H1 (cell line): ENCODE measurements at regions not wholly inside any gene's neighbourhood (a gene's known extent, or its start where the extent isn't known, plus 50 kb on each side); places are given as distances from the start of the nearest gene placed in this dataset.

Experiments used
- ATF3 ChIP-seq: IDR thresholded peaks from 2 replicates; pipeline ENCODE4 v1.6.1; 2011; ENCODE audit warnings: low read depth, mild to moderate bottlenecking, low read length; ENCODE audit not compliant: insufficient read depth
- CBX8 ChIP-seq: fragments of 300-800, 300-1000 bp; sonication (generic); IDR thresholded peaks from 2 replicates; pipeline ENCODE4 v1.7.1; 2016; ENCODE audit warnings: low read depth, low read length, borderline replicate concordance
- CEBPB ChIP-seq: IDR thresholded peaks from 2 replicates; pipeline ENCODE4 v1.6.1; 2012; ENCODE audit warnings: low read depth, low read length
- CHD2 ChIP-seq: IDR thresholded peaks from 2 replicates; pipeline ENCODE4 v1.6.1; 2012; ENCODE audit warnings: low read length, improper control_type of control experiment
- CTCF ChIP-seq, 3 experiments: IDR thresholded peaks; 1 replicate in 2 of 3; 2 replicates in 1 of 3; pipeline versions ENCODE4 v1.5.1 to v1.6.1; 2011; ENCODE audit warnings: low read length in 3 of 3, mild to moderate bottlenecking in 3 of 3, inconsistent platforms in 2 of 3, low read depth in 1 of 3, moderate library complexity in 1 of 3; ENCODE audit not compliant: insufficient read depth in 1 of 3; ENCODE audit errors: control extremely low read depth in 1 of 3
- EP300 ChIP-seq, 2 experiments: IDR thresholded peaks; 1 replicate in 1 of 2; 2 replicates in 1 of 2; pipeline ENCODE4 v1.6.1; 2011 to 2012; ENCODE audit warnings: low read depth in 2 of 2, low read length in 2 of 2, mild to moderate bottlenecking in 2 of 2, borderline replicate concordance in 1 of 2, inconsistent platforms in 1 of 2, moderate library complexity in 1 of 2
- MAX ChIP-seq: IDR thresholded peaks from 2 replicates; pipeline ENCODE4 v1.6.1; 2012; ENCODE audit warnings: inconsistent platforms
- POLR2A ChIP-seq, 2 experiments: IDR thresholded peaks; 1 replicate in 1 of 2; 2 replicates in 1 of 2; pipeline ENCODE4 v1.6.1; 2011; ENCODE audit warnings: low read depth in 2 of 2, low read length in 2 of 2, mild to moderate bottlenecking in 2 of 2; ENCODE audit errors: control extremely low read depth in 1 of 2

- TF ChIP-seq CTCF (IDR thresholded peaks at IDR 0.05; ENCODE audit: control extremely low read depth in 1 of 3, insufficient read depth in 1 of 3, low read depth in 1 of 3, low read length in 3 of 3) = no peak
- TF ChIP-seq ATF3 = no peak
- no peak for TF ChIP-seq POLR2A (IDR thresholded peaks at IDR 0.05; ENCODE audit: control extremely low read depth in 1 of 2, low read depth in 2 of 2, low read length in 2 of 2)
- TF ChIP-seq EP300 (IDR thresholded peaks at IDR 0.05; ENCODE audit: borderline replicate concordance in 1 of 2, low read depth in 2 of 2, low read length in 2 of 2) = no peak
- no peak for TF ChIP-seq CBX8
- TF ChIP-seq MAX = no peak
- TF ChIP-seq CHD2 = no peak
- no peak for TF ChIP-seq CEBPB
Measured at GRCh38 chr3:164450276-164450905, 627.9 kb downstream of the SI start.
